K562 (cell line): ENCODE measurements at regions not wholly inside any gene's neighbourhood (a gene's known extent, or its start where the extent isn't known, plus 50 kb on each side); places are given as distances from the start of the nearest gene placed in this dataset.

ENCODE experiments used
- BCOR ChIP-seq: fragments of 450-650 bp; IDR thresholded peaks from 2 replicates; pipeline ENCODE4 v1.6.1; 2016
- FOSL1 ChIP-seq: fragments of 200-800 bp; sonication (Bioruptor generic); conservative IDR thresholded peaks from 2 replicates; pipeline ENCODE4 v1.6.1; 2016; ENCODE audit warnings: missing genetic modification characterization, missing compliant biosample characterization
- GATAD2B ChIP-seq: fragments of 450-650 bp; IDR thresholded peaks from 2 replicates; pipeline ENCODE4 v1.6.1; 2017; ENCODE audit warnings: mild to moderate bottlenecking, borderline replicate concordance
- HCFC1 ChIP-seq: IDR thresholded peaks from 2 replicates; pipeline ENCODE4 v1.6.1; 2012; ENCODE audit warnings: low read depth, low read length, improper control_type of control experiment
- HMGN3 ChIP-seq: IDR thresholded peaks from 2 replicates; pipeline ENCODE4 v1.6.1; 2011; ENCODE audit warnings: borderline replicate concordance, low read depth, mild to moderate bottlenecking, mixed read lengths, low read length; ENCODE audit not compliant: insufficient read length; ENCODE audit errors: extremely low read depth
- ILK ChIP-seq: fragments of 450-650 bp; IDR thresholded peaks from 2 replicates; pipeline ENCODE4 v1.6.1; 2016; ENCODE audit warnings: missing genetic modification characterization, low read depth, mild to moderate bottlenecking, missing compliant biosample characterization, moderate library complexity, borderline replicate concordance
- NFXL1 ChIP-seq: fragments of 450-650 bp; formaldehyde crosslinking; IDR thresholded peaks from 2 replicates; pipeline ENCODE4 v1.4.0; 2021; ENCODE audit warnings: mild to moderate bottlenecking
- PHB ChIP-seq: fragments of 250-450 bp; sonication (Bioruptor Pico); IDR thresholded peaks from 2 replicates; pipeline ENCODE4 v1.5.0; 2021
- PHF20 ChIP-seq: fragments of 450-650 bp; IDR thresholded peaks from 2 replicates; pipeline ENCODE4 v1.6.1; 2018; ENCODE audit not compliant: partially characterized antibody
- PTRF ChIP-seq: fragments of 450-650 bp; IDR thresholded peaks from 2 replicates; pipeline ENCODE4 v1.6.1; 2016; ENCODE audit warnings: mild to moderate bottlenecking, missing genetic modification characterization, missing compliant biosample characterization
- PYGO2 ChIP-seq: fragments of 450-650 bp; IDR thresholded peaks from 2 replicates; pipeline ENCODE4 v1.6.1; 2016; ENCODE audit warnings: mild to moderate bottlenecking, missing genetic modification characterization, moderate library complexity, missing compliant biosample characterization
- SP2 ChIP-seq: IDR thresholded peaks from 2 replicates; pipeline ENCODE4 v1.6.1; 2011; ENCODE audit warnings: mild to moderate bottlenecking, low read depth, low read length, moderate library complexity; ENCODE audit not compliant: poor library complexity, severe bottlenecking; ENCODE audit errors: extremely low read depth
- SRSF3 ChIP-seq: fragments of 200-400 bp; formaldehyde crosslinking; IDR thresholded peaks from 2 replicates; pipeline ENCODE4 v1.6.1; 2016; ENCODE audit warnings: mild to moderate bottlenecking, low read length, moderate library complexity; ENCODE audit not compliant: insufficient read depth
- TF ChIP-seq, protein P1 (sequence below), 2 experiments: fragments of 250-450 bp in 1 of 2; fragments of 450-650 bp in 1 of 2; sonication (Bioruptor Pico) in 1 of 2; IDR thresholded peaks; 2 replicates each; pipeline versions ENCODE4 v1.6.1 to v1.8.0; 2016 to 2021; ENCODE audit warnings: mild to moderate bottlenecking in 2 of 2, moderate library complexity in 2 of 2, missing compliant biosample characterization in 1 of 2, missing genetic modification characterization in 1 of 2
- TF ChIP-seq, protein P2 (sequence below): sonication (generic); formaldehyde crosslinking; IDR thresholded peaks from 2 replicates; pipeline ENCODE4 v1.8.1; 2023; ENCODE audit warnings: missing genetic modification reagents, mild to moderate bottlenecking, borderline replicate concordance
- TF ChIP-seq, protein P3 (sequence below), 3 experiments: fragments of 200-800 bp in 1 of 3; fragments of 250-450 bp in 1 of 3; fragments of 450-650 bp in 1 of 3; sonication (Bioruptor Pico) in 1 of 3; sonication (Bioruptor generic) in 1 of 3; formaldehyde crosslinking in 1 of 3; IDR thresholded peaks; 2 replicates each; pipeline versions ENCODE4 v1.6.1 to v1.8.0; 2016 to 2022; ENCODE audit warnings: mild to moderate bottlenecking in 2 of 3, missing genetic modification characterization in 2 of 3, missing compliant biosample characterization in 1 of 3, moderate library complexity in 1 of 3
- TF ChIP-seq, protein P4 (sequence below): fragments of 250-450 bp; sonication (Bioruptor Pico); IDR thresholded peaks from 2 replicates; pipeline ENCODE4 v1.4.0; 2020; ENCODE audit warnings: mild to moderate bottlenecking

DNA sequence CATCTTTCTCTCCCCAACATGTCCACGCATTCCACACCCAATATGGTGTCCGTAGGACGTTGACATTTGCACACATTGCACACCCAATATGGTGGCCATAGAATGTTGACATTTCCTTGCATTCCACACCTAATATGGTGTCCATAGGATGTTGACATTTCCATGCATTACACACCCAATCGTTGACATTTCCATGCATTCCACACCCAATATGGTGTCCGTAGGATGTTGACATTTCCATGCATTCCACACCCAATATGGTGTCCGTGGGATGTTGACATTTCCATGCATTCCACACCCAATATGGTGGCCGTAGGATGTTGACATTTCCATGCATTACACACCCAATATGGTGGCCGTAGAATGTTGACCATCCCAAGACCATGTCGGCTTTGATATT lies 88.4 kb upstream of the SHOX start (continued):
- no peak for TF ChIP-seq PHF20
- TF ChIP-seq, protein P1, sequence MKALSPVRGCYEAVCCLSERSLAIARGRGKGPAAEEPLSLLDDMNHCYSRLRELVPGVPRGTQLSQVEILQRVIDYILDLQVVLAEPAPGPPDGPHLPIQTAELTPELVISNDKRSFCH (CRISPR knock-in tag; IDR thresholded peaks at IDR 0.05): no peak
- TF ChIP-seq, protein P1 (tag; IDR thresholded peaks at IDR 0.05): peak; percentile 93
- TF ChIP-seq HMGN3: no peak
- no peak for TF ChIP-seq PHB
- no peak for TF ChIP-seq NFXL1 (CRISPR knock-in tag)
- TF ChIP-seq ILK (tag): no peak
- TF ChIP-seq BCOR: no peak
- peak; percentile 87 for TF ChIP-seq HCFC1
- no peak for TF ChIP-seq SP2
- 0 out of 2 replicates have a peak, but pooled peaks have one; percentile 34 for TF ChIP-seq PYGO2 (tag)
- TF ChIP-seq, protein P2, sequence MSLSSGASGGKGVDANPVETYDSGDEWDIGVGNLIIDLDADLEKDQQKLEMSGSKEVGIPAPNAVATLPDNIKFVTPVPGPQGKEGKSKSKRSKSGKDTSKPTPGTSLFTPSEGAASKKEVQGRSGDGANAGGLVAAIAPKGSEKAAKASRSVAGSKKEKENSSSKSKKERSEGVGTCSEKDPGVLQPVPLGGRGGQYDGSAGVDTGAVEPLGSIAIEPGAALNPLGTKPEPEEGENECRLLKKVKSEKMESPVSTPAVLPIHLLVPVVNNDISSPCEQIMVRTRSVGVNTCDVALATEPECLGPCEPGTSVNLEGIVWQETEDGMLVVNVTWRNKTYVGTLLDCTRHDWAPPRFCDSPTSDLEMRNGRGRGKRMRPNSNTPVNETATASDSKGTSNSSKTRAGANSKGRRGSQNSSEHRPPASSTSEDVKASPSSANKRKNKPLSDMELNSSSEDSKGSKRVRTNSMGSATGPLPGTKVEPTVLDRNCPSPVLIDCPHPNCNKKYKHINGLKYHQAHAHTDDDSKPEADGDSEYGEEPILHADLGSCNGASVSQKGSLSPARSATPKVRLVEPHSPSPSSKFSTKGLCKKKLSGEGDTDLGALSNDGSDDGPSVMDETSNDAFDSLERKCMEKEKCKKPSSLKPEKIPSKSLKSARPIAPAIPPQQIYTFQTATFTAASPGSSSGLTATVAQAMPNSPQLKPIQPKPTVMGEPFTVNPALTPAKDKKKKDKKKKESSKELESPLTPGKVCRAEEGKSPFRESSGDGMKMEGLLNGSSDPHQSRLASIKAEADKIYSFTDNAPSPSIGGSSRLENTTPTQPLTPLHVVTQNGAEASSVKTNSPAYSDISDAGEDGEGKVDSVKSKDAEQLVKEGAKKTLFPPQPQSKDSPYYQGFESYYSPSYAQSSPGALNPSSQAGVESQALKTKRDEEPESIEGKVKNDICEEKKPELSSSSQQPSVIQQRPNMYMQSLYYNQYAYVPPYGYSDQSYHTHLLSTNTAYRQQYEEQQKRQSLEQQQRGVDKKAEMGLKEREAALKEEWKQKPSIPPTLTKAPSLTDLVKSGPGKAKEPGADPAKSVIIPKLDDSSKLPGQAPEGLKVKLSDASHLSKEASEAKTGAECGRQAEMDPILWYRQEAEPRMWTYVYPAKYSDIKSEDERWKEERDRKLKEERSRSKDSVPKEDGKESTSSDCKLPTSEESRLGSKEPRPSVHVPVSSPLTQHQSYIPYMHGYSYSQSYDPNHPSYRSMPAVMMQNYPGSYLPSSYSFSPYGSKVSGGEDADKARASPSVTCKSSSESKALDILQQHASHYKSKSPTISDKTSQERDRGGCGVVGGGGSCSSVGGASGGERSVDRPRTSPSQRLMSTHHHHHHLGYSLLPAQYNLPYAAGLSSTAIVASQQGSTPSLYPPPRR: no peak
- TF ChIP-seq FOSL1 (tag): peak; percentile 22; the same call in 1 of the 2 replicates
- no peak for TF ChIP-seq PTRF (tag)
- TF ChIP-seq, protein P3, sequence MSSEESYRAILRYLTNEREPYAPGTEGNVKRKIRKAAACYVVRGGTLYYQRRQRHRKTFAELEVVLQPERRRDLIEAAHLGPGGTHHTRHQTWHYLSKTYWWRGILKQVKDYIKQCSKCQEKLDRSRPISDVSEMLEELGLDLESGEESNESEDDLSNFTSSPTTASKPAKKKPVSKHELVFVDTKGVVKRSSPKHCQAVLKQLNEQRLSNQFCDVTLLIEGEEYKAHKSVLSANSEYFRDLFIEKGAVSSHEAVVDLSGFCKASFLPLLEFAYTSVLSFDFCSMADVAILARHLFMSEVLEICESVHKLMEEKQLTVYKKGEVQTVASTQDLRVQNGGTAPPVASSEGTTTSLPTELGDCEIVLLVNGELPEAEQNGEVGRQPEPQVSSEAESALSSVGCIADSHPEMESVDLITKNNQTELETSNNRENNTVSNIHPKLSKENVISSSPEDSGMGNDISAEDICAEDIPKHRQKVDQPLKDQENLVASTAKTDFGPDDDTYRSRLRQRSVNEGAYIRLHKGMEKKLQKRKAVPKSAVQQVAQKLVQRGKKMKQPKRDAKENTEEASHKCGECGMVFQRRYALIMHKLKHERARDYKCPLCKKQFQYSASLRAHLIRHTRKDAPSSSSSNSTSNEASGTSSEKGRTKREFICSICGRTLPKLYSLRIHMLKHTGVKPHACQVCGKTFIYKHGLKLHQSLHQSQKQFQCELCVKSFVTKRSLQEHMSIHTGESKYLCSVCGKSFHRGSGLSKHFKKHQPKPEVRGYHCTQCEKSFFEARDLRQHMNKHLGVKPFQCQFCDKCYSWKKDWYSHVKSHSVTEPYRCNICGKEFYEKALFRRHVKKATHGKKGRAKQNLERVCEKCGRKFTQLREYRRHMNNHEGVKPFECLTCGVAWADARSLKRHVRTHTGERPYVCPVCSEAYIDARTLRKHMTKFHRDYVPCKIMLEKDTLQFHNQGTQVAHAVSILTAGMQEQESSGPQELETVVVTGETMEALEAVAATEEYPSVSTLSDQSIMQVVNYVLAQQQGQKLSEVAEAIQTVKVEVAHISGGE (CRISPR knock-in tag; IDR thresholded peaks at IDR 0.05): peak in 1 of 3 experiments; percentile 82; a peak in 2 of 6 replicates
- TF ChIP-seq SRSF3: no peak
- TF ChIP-seq GATAD2B: no peak
- TF ChIP-seq, protein P4, sequence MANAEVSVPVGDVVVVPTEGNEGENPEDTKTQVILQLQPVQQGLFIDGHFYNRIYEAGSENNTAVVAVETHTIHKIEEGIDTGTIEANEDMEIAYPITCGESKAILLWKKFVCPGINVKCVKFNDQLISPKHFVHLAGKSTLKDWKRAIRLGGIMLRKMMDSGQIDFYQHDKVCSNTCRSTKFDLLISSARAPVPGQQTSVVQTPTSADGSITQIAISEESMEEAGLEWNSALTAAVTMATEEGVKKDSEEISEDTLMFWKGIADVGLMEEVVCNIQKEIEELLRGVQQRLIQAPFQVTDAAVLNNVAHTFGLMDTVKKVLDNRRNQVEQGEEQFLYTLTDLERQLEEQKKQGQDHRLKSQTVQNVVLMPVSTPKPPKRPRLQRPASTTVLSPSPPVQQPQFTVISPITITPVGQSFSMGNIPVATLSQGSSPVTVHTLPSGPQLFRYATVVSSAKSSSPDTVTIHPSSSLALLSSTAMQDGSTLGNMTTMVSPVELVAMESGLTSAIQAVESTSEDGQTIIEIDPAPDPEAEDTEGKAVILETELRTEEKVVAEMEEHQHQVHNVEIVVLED (CRISPR knock-in tag): peak; percentile 55; the same call in 1 of the 2 replicates
